ENCODE measurements at regions not wholly inside any gene's neighbourhood (a gene's known extent, or its start where the extent isn't known, plus 50 kb on each side); places are given as distances from the start of the nearest gene placed in this dataset.

GRCh38 chr6:108734271-108734922 is 113.8 kb upstream of the ARMC2 start:
- Histone ChIP-seq H3K27me3 (ENCODE audit: control insufficient read depth in 1 of 2, insufficient read depth in 2 of 2, low read length in 2 of 2) (no peaks in the 10 kb centered on the region), H3K27ac (ENCODE audit: low read depth in 2 of 2, low read length in 1 of 2) (no peak overlapping the region), H3K4me1 (ENCODE audit: control insufficient read depth in 2 of 2, insufficient read depth in 2 of 2, low read length in 1 of 2) (peaks cover 0 to 2% of the 10 kb centered on the region in 2 donors), H3K4me3 (ENCODE audit: low read depth in 1 of 2, low read length in 2 of 2) (no peak overlapping the region), H3K36me3 (ENCODE audit: control insufficient read depth in 2 of 2, insufficient read depth in 2 of 2, low read length in 1 of 2) (peaks cover 0 to 2% of the 10 kb centered on the region in 2 donors), H3K9me3 (ENCODE audit: control insufficient read depth in 2 of 2, insufficient read depth in 1 of 2, low read depth in 1 of 2, low read length in 1 of 2) (no peaks in the 10 kb centered on the region)
- 81 to 87% methylated on average over 8 of the region's 8 CpGs for WGBS, 2 donors

- no peaks in the 10 kb centered on the region for H3K9me3 ChIP-seq (ENCODE audit: control insufficient read depth in 2 of 2, insufficient read depth in 1 of 2, low read depth in 1 of 2, low read length in 1 of 2)
- 83 to 90% methylated on average over 2 of the region's 2 CpGs for WGBS, 2 donors
- no peak overlapping the region for H3K27ac ChIP-seq (ENCODE audit: low read depth in 2 of 2, low read length in 1 of 2)
- no peaks in the 10 kb centered on the region for H3K27me3 ChIP-seq (ENCODE audit: control insufficient read depth in 1 of 2, insufficient read depth in 2 of 2, low read length in 2 of 2)
- peaks cover 0 to 2% of the 10 kb centered on the region in 2 donors for H3K36me3 ChIP-seq (ENCODE audit: control insufficient read depth in 2 of 2, insufficient read depth in 2 of 2, low read length in 1 of 2)
- H3K4me1 ChIP-seq (ENCODE audit: control insufficient read depth in 2 of 2, insufficient read depth in 2 of 2, low read length in 1 of 2), result peaks cover 0 to 5% of the 10 kb centered on the region in 2 donors
- H3K4me3 ChIP-seq (ENCODE audit: low read depth in 1 of 2, low read length in 2 of 2), result no peak overlapping the region
These were observed 112.8 kb upstream of the ARMC2 start for GRCh38 chr6:108735310-108736001.

GRCh38 chr6:108736002-108736361 is 112.2 kb upstream of the ARMC2 start:
- Histone ChIP-seq H3K27ac (ENCODE audit: low read depth in 2 of 2, low read length in 1 of 2) (no peak overlapping the region), H3K9me3 (ENCODE audit: control insufficient read depth in 2 of 2, insufficient read depth in 1 of 2, low read depth in 1 of 2, low read length in 1 of 2) (no peaks in the 10 kb centered on the region), H3K36me3 (ENCODE audit: control insufficient read depth in 2 of 2, insufficient read depth in 2 of 2, low read length in 1 of 2) (peaks cover 0 to 2% of the 10 kb centered on the region in 2 donors), H3K27me3 (ENCODE audit: control insufficient read depth in 1 of 2, insufficient read depth in 2 of 2, low read length in 2 of 2) (no peaks in the 10 kb centered on the region), H3K4me1 (ENCODE audit: control insufficient read depth in 2 of 2, insufficient read depth in 2 of 2, low read length in 1 of 2) (peaks cover 0 to 5% of the 10 kb centered on the region in 2 donors), H3K4me3 (ENCODE audit: low read depth in 1 of 2, low read length in 2 of 2) (no peak overlapping the region)
- WGBS, 2 donors, result 58 to 70% methylated on average over 7 of the region's 7 CpGs

GRCh38 chr6:108736832-108737231 is 111.4 kb upstream of the ARMC2 start:
- H3K4me1 ChIP-seq (ENCODE audit: control insufficient read depth in 2 of 2, insufficient read depth in 2 of 2, low read length in 1 of 2), result peaks cover 0 to 5% of the 10 kb centered on the region in 2 donors
- H3K27ac ChIP-seq (ENCODE audit: low read depth in 2 of 2, low read length in 1 of 2), result no peak overlapping the region
- H3K36me3 ChIP-seq (ENCODE audit: control insufficient read depth in 2 of 2, insufficient read depth in 2 of 2, low read length in 1 of 2), result peaks cover 0 to 2% of the 10 kb centered on the region in 2 donors
- no peak overlapping the region for H3K4me3 ChIP-seq (ENCODE audit: low read depth in 1 of 2, low read length in 2 of 2)
- H3K9me3 ChIP-seq (ENCODE audit: control insufficient read depth in 2 of 2, insufficient read depth in 1 of 2, low read depth in 1 of 2, low read length in 1 of 2), result no peaks in the 10 kb centered on the region
- H3K27me3 ChIP-seq (ENCODE audit: control insufficient read depth in 1 of 2, insufficient read depth in 2 of 2, low read length in 2 of 2), result no peaks in the 10 kb centered on the region
- 34 to 37% methylated on average over 4 of the region's 4 CpGs for WGBS, 2 donors

- peaks cover 0 to 5% of the 10 kb centered on the region in 2 donors for H3K4me1 ChIP-seq (ENCODE audit: control insufficient read depth in 2 of 2, insufficient read depth in 2 of 2, low read length in 1 of 2)
- no peaks in the 10 kb centered on the region for H3K27me3 ChIP-seq (ENCODE audit: control insufficient read depth in 1 of 2, insufficient read depth in 2 of 2, low read length in 2 of 2)
- H3K27ac ChIP-seq (ENCODE audit: low read depth in 2 of 2, low read length in 1 of 2), result no peak overlapping the region
- peaks cover 0 to 2% of the 10 kb centered on the region in 2 donors for H3K36me3 ChIP-seq (ENCODE audit: control insufficient read depth in 2 of 2, insufficient read depth in 2 of 2, low read length in 1 of 2)
- WGBS, 2 donors, result 84 to 86% methylated on average over 18 of the region's 18 CpGs
- no peak overlapping the region for H3K4me3 ChIP-seq (ENCODE audit: low read depth in 1 of 2, low read length in 2 of 2)
- no peaks in the 10 kb centered on the region for H3K9me3 ChIP-seq (ENCODE audit: control insufficient read depth in 2 of 2, insufficient read depth in 1 of 2, low read depth in 1 of 2, low read length in 1 of 2)
These were observed 110.4 kb upstream of the ARMC2 start for GRCh38 chr6:108737594-108738546.

- Histone ChIP-seq H3K4me3 (ENCODE audit: low read depth in 1 of 2, low read length in 2 of 2) (no peak overlapping the region), H3K36me3 (ENCODE audit: control insufficient read depth in 2 of 2, insufficient read depth in 2 of 2, low read length in 1 of 2) (peaks cover 0 to 2% of the 10 kb centered on the region in 2 donors), H3K4me1 (ENCODE audit: control insufficient read depth in 2 of 2, insufficient read depth in 2 of 2, low read length in 1 of 2) (peaks cover 0 to 5% of the 10 kb centered on the region in 2 donors), H3K9me3 (ENCODE audit: control insufficient read depth in 2 of 2, insufficient read depth in 1 of 2, low read depth in 1 of 2, low read length in 1 of 2) (no peaks in the 10 kb centered on the region), H3K27ac (ENCODE audit: low read depth in 2 of 2, low read length in 1 of 2) (no peak overlapping the region), H3K27me3 (ENCODE audit: control insufficient read depth in 1 of 2, insufficient read depth in 2 of 2, low read length in 2 of 2) (no peaks in the 10 kb centered on the region)
- WGBS, 2 donors, result 91% methylated on average over 16 of the region's 16 CpGs
These were observed 109.4 kb upstream of the ARMC2 start for GRCh38 chr6:108738684-108739416.

- H3K4me1 ChIP-seq (ENCODE audit: control insufficient read depth in 2 of 2, insufficient read depth in 2 of 2, low read length in 1 of 2), result peaks cover 0 to 5% of the 10 kb centered on the region in 2 donors
These were observed 108.5 kb upstream of the ARMC2 start for GRCh38 chr6:108739496-108740330.

GRCh38 chr6:108741331-108741989 is 106.8 kb upstream of the ARMC2 start:
- Histone ChIP-seq H3K27me3 (ENCODE audit: control insufficient read depth in 1 of 2, insufficient read depth in 2 of 2, low read length in 2 of 2) (no peaks in the 10 kb centered on the region), H3K4me3 (ENCODE audit: low read depth in 1 of 2, low read length in 2 of 2) (no peak overlapping the region), H3K9me3 (ENCODE audit: control insufficient read depth in 2 of 2, insufficient read depth in 1 of 2, low read depth in 1 of 2, low read length in 1 of 2) (no peaks in the 10 kb centered on the region), H3K36me3 (ENCODE audit: control insufficient read depth in 2 of 2, insufficient read depth in 2 of 2, low read length in 1 of 2) (no peaks in the 10 kb centered on the region), H3K4me1 (ENCODE audit: control insufficient read depth in 2 of 2, insufficient read depth in 2 of 2, low read length in 1 of 2) (peaks cover 0 to 5% of the 10 kb centered on the region in 2 donors), H3K27ac (ENCODE audit: low read depth in 2 of 2, low read length in 1 of 2) (no peak overlapping the region)
- WGBS, 2 donors, result 74 to 83% methylated on average over 9 of the region's 9 CpGs

More at GRCh38 chr6:108739496-108740330, 108.5 kb upstream of the ARMC2 start:
- no peak overlapping the region for H3K27ac ChIP-seq (ENCODE audit: low read depth in 2 of 2, low read length in 1 of 2)
- no peaks in the 10 kb centered on the region for H3K9me3 ChIP-seq (ENCODE audit: control insufficient read depth in 2 of 2, insufficient read depth in 1 of 2, low read depth in 1 of 2, low read length in 1 of 2)
- no peak overlapping the region for H3K4me3 ChIP-seq (ENCODE audit: low read depth in 1 of 2, low read length in 2 of 2)
- no peaks in the 10 kb centered on the region for H3K27me3 ChIP-seq (ENCODE audit: control insufficient read depth in 1 of 2, insufficient read depth in 2 of 2, low read length in 2 of 2)
- WGBS, 2 donors, result 50 to 57% methylated on average over 10 of the region's 10 CpGs
- no peaks in the 10 kb centered on the region for H3K36me3 ChIP-seq (ENCODE audit: control insufficient read depth in 2 of 2, insufficient read depth in 2 of 2, low read length in 1 of 2)
